22Rv1 (cell line): ENCODE measurements at regions not wholly inside any gene's neighbourhood (a gene's known extent, or its start where the extent isn't known, plus 50 kb on each side); places are given as distances from the start of the nearest gene placed in this dataset.

Experiments used
- CTCF ChIP-seq: fragments of 450-650 bp; IDR thresholded peaks from 2 replicates; pipeline ENCODE4 v1.5.1; 2017; ENCODE audit warnings: mild to moderate bottlenecking
- ZFX ChIP-seq: fragments of 450-650 bp; IDR thresholded peaks from 2 replicates; pipeline ENCODE4 v1.6.1; 2017; ENCODE audit warnings: antibody characterized with exemption, borderline replicate concordance

GRCh38 chr7:17586711-17587110 is 288.3 kb downstream of the AHR start:
- no peak for TF ChIP-seq CTCF
- no peak for TF ChIP-seq ZFX
